ENCODE measurements at regions not wholly inside any gene's neighbourhood (a gene's known extent, or its start where the extent isn't known, plus 50 kb on each side); places are given as distances from the start of the nearest gene placed in this dataset.
"Not testable (repeated sequence)": the region's sequence is repeated elsewhere in the genome, so short reads cannot be mapped to it uniquely, and the experiment has no call there.

DNA sequence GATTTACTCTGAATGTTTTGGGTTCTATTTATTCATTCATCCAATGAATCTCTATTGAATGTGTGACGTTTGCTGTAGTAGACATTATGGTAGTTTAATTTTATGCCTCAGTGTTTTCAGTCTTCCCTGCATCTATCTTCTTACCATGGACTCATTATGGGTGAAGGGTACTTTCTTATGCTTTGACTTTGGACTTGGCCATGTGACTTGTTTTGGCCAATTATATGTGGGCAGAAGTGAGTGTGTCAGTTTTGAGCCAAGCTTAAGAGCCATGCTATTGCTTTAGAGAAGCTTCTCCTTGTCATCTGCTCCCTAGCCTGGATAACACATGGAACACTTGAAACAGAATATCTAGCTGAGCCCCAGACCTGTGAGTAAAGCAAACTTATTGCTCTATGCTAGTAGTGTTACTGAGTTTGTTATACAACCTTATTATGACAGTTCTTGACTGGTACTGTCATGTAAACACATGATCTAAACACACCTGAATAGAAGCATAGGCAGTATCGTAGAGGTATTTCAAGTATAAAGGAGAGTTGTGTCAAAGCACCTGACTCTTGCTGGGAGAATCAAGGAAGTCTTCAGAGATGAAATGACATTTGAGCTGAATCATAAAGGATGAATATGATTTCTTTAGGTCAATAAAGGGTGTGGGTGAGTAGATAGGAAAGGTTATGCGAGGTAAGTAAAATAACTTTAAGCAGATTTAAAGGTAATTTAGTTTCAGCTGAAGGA is 128.4 kb downstream of the NAA11 start:
- POLR2A ChIA-PET = no interaction called here
- no peak for DNase-seq (ENCODE audit: extremely low spot score)
- CTCF ChIA-PET = interaction anchor here (0.7 kb wide), 1 partner anchor 369 kb away, joined by 3 read pairs; no protein-coding TSS in a partner anchor
- TF ChIP-seq FOXA1 (IDR thresholded peaks at IDR 0.05) = no peak
- no peak for TF ChIP-seq LEF1 (IDR thresholded peaks at IDR 0.05; ENCODE audit: borderline replicate concordance)
- no peak for TF ChIP-seq TARDBP (IDR thresholded peaks at IDR 0.05)
- no peak for TF ChIP-seq ZNF384 (IDR thresholded peaks at IDR 0.05)
- TF ChIP-seq L3MBTL2 (conservative IDR thresholded peaks at IDR 0.05) = no peak
- TF ChIP-seq FOXM1 (IDR thresholded peaks at IDR 0.05; ENCODE audit: borderline replicate concordance) = no peak
- no peak for TF ChIP-seq ARNT (IDR thresholded peaks at IDR 0.05)
- TF ChIP-seq HDGF (IDR thresholded peaks at IDR 0.05; ENCODE audit: borderline replicate concordance) = no peak
- no peak for TF ChIP-seq CTBP1 (IDR thresholded peaks at IDR 0.05; ENCODE audit: borderline replicate concordance)
- TF ChIP-seq FOXK2 (IDR thresholded peaks at IDR 0.05) = no peak
- TF ChIP-seq BHLHE40 (IDR thresholded peaks at IDR 0.05; ENCODE audit: borderline replicate concordance) = no peak
- no peak for TF ChIP-seq SUZ12 (IDR thresholded peaks at IDR 0.05)
- TF ChIP-seq ELF4 (IDR thresholded peaks at IDR 0.05) = no peak
- TF ChIP-seq NFRKB (IDR thresholded peaks at IDR 0.05) = no peak
- TF ChIP-seq, protein P1, sequence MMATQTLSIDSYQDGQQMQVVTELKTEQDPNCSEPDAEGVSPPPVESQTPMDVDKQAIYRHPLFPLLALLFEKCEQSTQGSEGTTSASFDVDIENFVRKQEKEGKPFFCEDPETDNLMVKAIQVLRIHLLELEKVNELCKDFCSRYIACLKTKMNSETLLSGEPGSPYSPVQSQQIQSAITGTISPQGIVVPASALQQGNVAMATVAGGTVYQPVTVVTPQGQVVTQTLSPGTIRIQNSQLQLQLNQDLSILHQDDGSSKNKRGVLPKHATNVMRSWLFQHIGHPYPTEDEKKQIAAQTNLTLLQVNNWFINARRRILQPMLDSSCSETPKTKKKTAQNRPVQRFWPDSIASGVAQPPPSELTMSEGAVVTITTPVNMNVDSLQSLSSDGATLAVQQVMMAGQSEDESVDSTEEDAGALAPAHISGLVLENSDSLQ (IDR thresholded peaks at IDR 0.05) = no peak

DNA sequence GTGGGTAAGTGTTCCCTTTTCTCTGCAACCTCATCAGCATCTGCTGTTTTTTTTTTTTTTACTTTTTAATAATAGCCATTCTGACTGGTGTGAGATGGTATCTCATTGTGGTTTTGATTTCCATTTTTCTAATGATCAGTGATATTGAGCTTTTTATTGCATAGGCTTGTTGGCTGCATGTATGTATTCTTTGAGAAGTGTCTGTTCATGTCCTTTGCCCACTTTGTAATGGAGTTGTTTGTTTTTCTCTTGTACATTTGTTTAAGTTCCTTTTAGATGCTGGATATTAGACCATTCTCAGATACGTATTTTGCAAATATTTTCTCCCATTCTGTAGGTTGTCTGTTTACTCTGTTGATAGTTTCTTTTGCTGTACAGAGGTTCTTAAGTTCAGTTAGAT is 134.6 kb downstream of the NAA11 start:
- POLR2A ChIA-PET = not testable (repeated sequence)

DNA sequence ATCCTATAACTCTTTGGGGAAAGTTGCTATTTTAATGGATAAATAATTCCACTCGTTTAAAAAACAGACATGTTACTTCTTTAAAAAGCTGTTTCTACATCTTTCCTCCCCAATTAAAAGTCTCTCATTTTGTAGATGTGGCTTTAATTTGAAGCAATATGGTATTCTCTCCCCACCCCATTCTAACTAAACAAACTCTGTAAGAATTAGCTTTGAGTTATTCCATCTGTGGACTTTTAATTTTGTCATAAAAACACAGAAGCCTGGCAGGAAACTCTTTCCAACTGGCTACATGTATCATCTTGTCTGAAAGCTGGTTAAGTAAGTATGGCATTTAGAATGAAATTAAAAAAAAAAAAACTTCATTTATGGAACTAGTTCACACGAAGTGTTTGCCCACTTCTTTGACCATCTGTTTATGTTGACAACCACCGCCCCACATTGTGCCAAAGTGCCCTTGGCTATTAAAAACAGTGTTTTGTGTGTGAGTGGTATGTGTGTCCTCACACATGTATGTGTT is 140.3 kb downstream of the NAA11 start:
- TF ChIP-seq FOXA1 (IDR thresholded peaks at IDR 0.05) (no peak), CTBP1 (IDR thresholded peaks at IDR 0.05; ENCODE audit: borderline replicate concordance) (no peak), FOXK2 (IDR thresholded peaks at IDR 0.05) (no peak), LEF1 (IDR thresholded peaks at IDR 0.05; ENCODE audit: borderline replicate concordance) (no peak), BHLHE40 (IDR thresholded peaks at IDR 0.05; ENCODE audit: borderline replicate concordance) (no peak), SP1 (IDR thresholded peaks at IDR 0.05) (no peak), ARNT (IDR thresholded peaks at IDR 0.05) (no peak), TARDBP (IDR thresholded peaks at IDR 0.05) (no peak), ZNF384 (IDR thresholded peaks at IDR 0.05) (no peak), HDGF (IDR thresholded peaks at IDR 0.05; ENCODE audit: borderline replicate concordance) (no peak), SUZ12 (IDR thresholded peaks at IDR 0.05) (no peak), L3MBTL2 (conservative IDR thresholded peaks at IDR 0.05) (no peak), NFRKB (IDR thresholded peaks at IDR 0.05) (no peak), ELF4 (IDR thresholded peaks at IDR 0.05) (no peak), FOXM1 (IDR thresholded peaks at IDR 0.05; ENCODE audit: borderline replicate concordance) (no peak)
- TF ChIP-seq, protein P1 (IDR thresholded peaks at IDR 0.05) = no peak
- ChIA-PET CTCF (no interaction called here), POLR2A (no interaction called here)
- DNase-seq (ENCODE audit: extremely low spot score) = no peak

More for the DNA sequence above, 134.6 kb downstream of the NAA11 start:
- DNase-seq (ENCODE audit: extremely low spot score); CTCF ChIA-PET: not testable (repeated sequence)

DNA sequence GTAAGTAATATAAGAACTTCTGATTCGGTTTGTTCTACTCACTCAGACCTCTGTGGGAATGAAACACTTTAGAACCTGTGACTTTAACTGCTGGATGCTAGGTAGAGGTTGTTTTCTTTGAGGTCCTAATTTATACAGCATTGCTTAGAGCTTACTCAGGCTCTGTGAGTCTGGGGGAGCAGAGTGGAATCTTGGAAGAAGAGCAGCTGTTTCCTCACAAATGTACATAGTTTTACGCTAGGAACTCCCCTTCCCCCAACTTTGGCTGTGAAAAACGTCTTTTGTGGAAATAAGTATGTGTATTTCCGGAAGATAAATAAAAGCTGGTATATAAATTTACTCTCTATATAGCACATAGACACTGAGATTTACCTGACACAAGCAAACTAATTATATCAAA is 141.4 kb downstream of the NAA11 start:
- no peak for DNase-seq (ENCODE audit: extremely low spot score)
- TF ChIP-seq CTBP1 (IDR thresholded peaks at IDR 0.05; ENCODE audit: borderline replicate concordance) (no peak), LEF1 (IDR thresholded peaks at IDR 0.05; ENCODE audit: borderline replicate concordance) (no peak), ZNF384 (IDR thresholded peaks at IDR 0.05) (no peak), NFRKB (IDR thresholded peaks at IDR 0.05) (no peak), FOXM1 (IDR thresholded peaks at IDR 0.05; ENCODE audit: borderline replicate concordance) (no peak), ELF4 (IDR thresholded peaks at IDR 0.05) (no peak), L3MBTL2 (conservative IDR thresholded peaks at IDR 0.05) (no peak), ARNT (IDR thresholded peaks at IDR 0.05) (no peak), BHLHE40 (IDR thresholded peaks at IDR 0.05; ENCODE audit: borderline replicate concordance) (no peak), SP1 (IDR thresholded peaks at IDR 0.05) (no peak), FOXA1 (IDR thresholded peaks at IDR 0.05) (no peak), HDGF (IDR thresholded peaks at IDR 0.05; ENCODE audit: borderline replicate concordance) (no peak), SUZ12 (IDR thresholded peaks at IDR 0.05) (no peak), FOXK2 (IDR thresholded peaks at IDR 0.05) (no peak), TARDBP (IDR thresholded peaks at IDR 0.05) (no peak)
- TF ChIP-seq, protein P1 (IDR thresholded peaks at IDR 0.05) = no peak
- ChIA-PET POLR2A (no interaction called here), CTCF (no interaction called here)

DNA sequence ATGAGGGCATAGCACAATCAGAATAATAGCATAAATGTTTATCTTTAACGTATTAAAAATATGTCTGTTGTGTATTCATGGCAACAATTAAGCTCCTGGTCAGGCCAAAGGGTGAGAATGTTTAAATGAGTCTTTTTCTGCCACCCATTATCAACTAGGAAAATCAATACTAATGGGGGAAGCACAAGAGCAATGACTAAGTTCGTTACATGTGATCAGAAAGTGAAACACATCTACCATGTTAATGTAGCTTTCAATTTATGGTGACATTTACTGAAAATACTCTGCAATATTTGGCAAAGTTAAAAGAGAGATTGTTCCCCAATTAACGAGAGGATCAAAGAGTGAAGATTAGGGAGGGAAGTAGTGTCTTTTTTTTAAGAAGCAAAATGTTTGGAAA is 143.7 kb downstream of the NAA11 start:
- TF ChIP-seq CTBP1 (IDR thresholded peaks at IDR 0.05; ENCODE audit: borderline replicate concordance) = no peak
- TF ChIP-seq ARNT (IDR thresholded peaks at IDR 0.05) = no peak
- no peak for TF ChIP-seq ELF4 (IDR thresholded peaks at IDR 0.05)
- TF ChIP-seq NFRKB (IDR thresholded peaks at IDR 0.05) = no peak
- TF ChIP-seq HDGF (IDR thresholded peaks at IDR 0.05; ENCODE audit: borderline replicate concordance) = no peak
- TF ChIP-seq BHLHE40 (IDR thresholded peaks at IDR 0.05; ENCODE audit: borderline replicate concordance) = no peak
- no peak for TF ChIP-seq FOXK2 (IDR thresholded peaks at IDR 0.05)
- no peak for TF ChIP-seq L3MBTL2 (conservative IDR thresholded peaks at IDR 0.05)
- no peak for TF ChIP-seq TARDBP (IDR thresholded peaks at IDR 0.05)
- TF ChIP-seq FOXM1 (IDR thresholded peaks at IDR 0.05; ENCODE audit: borderline replicate concordance) = no peak
- no peak for TF ChIP-seq ZNF384 (IDR thresholded peaks at IDR 0.05)
- TF ChIP-seq SUZ12 (IDR thresholded peaks at IDR 0.05) = no peak
- POLR2A ChIA-PET = no interaction called here
- CTCF ChIA-PET = no interaction called here
- DNase-seq (ENCODE audit: extremely low spot score) = no peak

DNA sequence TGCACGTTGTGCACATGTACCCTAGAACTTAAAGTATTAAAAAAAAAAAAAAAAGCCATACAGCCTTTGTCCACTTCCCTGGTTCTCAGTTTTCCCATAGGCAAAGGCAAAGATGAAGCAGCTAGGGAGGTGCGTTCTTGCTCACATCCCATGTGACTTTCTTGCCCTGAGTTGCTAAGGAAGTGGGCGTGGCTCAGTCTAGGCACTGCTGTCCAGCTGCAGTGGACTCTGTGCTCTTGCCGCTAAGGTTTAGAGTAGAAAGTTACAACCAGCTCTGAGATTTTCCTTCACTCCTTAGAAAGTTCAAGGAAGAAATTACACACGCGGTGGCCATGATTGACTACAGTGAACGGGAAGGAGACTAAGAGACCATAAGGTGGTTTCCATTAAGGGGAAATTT is 144.7 kb downstream of the NAA11 start:
- no peak for TF ChIP-seq CTBP1 (IDR thresholded peaks at IDR 0.05; ENCODE audit: borderline replicate concordance)
- no peak for TF ChIP-seq FOXK2 (IDR thresholded peaks at IDR 0.05)
- TF ChIP-seq SP1 (IDR thresholded peaks at IDR 0.05) = no peak
- ChIA-PET POLR2A (no interaction called here), CTCF (no interaction called here)
- DNase-seq (ENCODE audit: extremely low spot score) = no peak
